GM23338 (cell line): ENCODE measurements at regions not wholly inside any gene's neighbourhood (a gene's known extent, or its start where the extent isn't known, plus 50 kb on each side); places are given as distances from the start of the nearest gene placed in this dataset.

Experiments
- CREB1 ChIP-seq: fragments of 250-450 bp; sonication (Bioruptor Pico); IDR thresholded peaks from 2 replicates; pipeline ENCODE4 v1.5.0; 2020; ENCODE audit warnings: low read depth, mild to moderate bottlenecking, moderate library complexity
- ETS1 ChIP-seq: IDR thresholded peaks from 2 replicates; pipeline ENCODE4 v1.6.1; 2016; ENCODE audit warnings: antibody characterized with exemption
- EZH2 ChIP-seq: fragments of 200-600 bp; sonication (generic); IDR thresholded peaks from one replicate; pipeline ENCODE4 v1.8.0; 2017; ENCODE audit warnings: antibody characterized with exemption, mild to moderate bottlenecking, low read depth; ENCODE audit not compliant: unreplicated experiment
- EZH2phosphoT487 ChIP-seq: fragments of 200-600 bp; sonication (generic); IDR thresholded peaks from one replicate; pipeline ENCODE4 v1.8.1; 2018; ENCODE audit warnings: antibody characterized with exemption; ENCODE audit not compliant: unreplicated experiment
- JUNB ChIP-seq: IDR thresholded peaks from one replicate; pipeline ENCODE4 v1.6.1; 2016; ENCODE audit warnings: antibody characterized with exemption; ENCODE audit not compliant: unreplicated experiment
- NANOG ChIP-seq: IDR thresholded peaks from 2 replicates; pipeline ENCODE4 v1.6.1; 2016; ENCODE audit warnings: antibody characterized with exemption, borderline replicate concordance
- POLR2AphosphoS5 ChIP-seq: IDR thresholded peaks from 2 replicates; pipeline ENCODE4 v1.6.1; 2016; ENCODE audit warnings: antibody characterized with exemption, low read depth
- REST ChIP-seq: IDR thresholded peaks from one replicate; pipeline ENCODE4 v1.6.1; 2018; ENCODE audit warnings: antibody characterized with exemption; ENCODE audit not compliant: unreplicated experiment
- STAT1 ChIP-seq: IDR thresholded peaks from one replicate; pipeline ENCODE4 v1.6.1; 2016; ENCODE audit warnings: antibody characterized with exemption; ENCODE audit not compliant: unreplicated experiment
- ZNF114 ChIP-seq: fragments of 250-450 bp; sonication (Bioruptor Pico); IDR thresholded peaks from 2 replicates; pipeline ENCODE4 v1.5.0; 2020; ENCODE audit warnings: mild to moderate bottlenecking, moderate library complexity
- ZNF331 ChIP-seq: fragments of 250-450 bp; sonication (Bioruptor Pico); IDR thresholded peaks from 2 replicates; pipeline ENCODE4 v1.5.0; 2020; ENCODE audit warnings: low read depth, mild to moderate bottlenecking, moderate library complexity
- TF ChIP-seq, protein P1 (sequence below), 2 experiments: fragments of 200-600 bp in 1 of 2; sonication (generic) in 1 of 2; conservative IDR thresholded peaks; 2 replicates each; pipeline versions ENCODE4 v1.5.1 to v1.6.1; 2016 to 2017; ENCODE audit warnings: antibody characterized with exemption in 2 of 2, low read depth in 2 of 2, mild to moderate bottlenecking in 2 of 2, moderate library complexity in 1 of 2
- TF ChIP-seq, protein P2 (sequence below): fragments of 250-450 bp; sonication (Bioruptor Pico); IDR thresholded peaks from 2 replicates; pipeline ENCODE4 v1.5.0; 2020; ENCODE audit warnings: mild to moderate bottlenecking, moderate library complexity

GRCh38 chrX:21155916-21156315 lies 218.3 kb upstream of the CNKSR2 start:
- TF ChIP-seq REST: no peak
- TF ChIP-seq, protein P1, sequence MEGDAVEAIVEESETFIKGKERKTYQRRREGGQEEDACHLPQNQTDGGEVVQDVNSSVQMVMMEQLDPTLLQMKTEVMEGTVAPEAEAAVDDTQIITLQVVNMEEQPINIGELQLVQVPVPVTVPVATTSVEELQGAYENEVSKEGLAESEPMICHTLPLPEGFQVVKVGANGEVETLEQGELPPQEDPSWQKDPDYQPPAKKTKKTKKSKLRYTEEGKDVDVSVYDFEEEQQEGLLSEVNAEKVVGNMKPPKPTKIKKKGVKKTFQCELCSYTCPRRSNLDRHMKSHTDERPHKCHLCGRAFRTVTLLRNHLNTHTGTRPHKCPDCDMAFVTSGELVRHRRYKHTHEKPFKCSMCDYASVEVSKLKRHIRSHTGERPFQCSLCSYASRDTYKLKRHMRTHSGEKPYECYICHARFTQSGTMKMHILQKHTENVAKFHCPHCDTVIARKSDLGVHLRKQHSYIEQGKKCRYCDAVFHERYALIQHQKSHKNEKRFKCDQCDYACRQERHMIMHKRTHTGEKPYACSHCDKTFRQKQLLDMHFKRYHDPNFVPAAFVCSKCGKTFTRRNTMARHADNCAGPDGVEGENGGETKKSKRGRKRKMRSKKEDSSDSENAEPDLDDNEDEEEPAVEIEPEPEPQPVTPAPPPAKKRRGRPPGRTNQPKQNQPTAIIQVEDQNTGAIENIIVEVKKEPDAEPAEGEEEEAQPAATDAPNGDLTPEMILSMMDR (conservative IDR thresholded peaks at IDR 0.05; ENCODE audit: low read depth in 2 of 2): no peak
- TF ChIP-seq POLR2AphosphoS5: no peak
- TF ChIP-seq EZH2: no peak
- no peak for TF ChIP-seq NANOG
- TF ChIP-seq, protein P2, sequence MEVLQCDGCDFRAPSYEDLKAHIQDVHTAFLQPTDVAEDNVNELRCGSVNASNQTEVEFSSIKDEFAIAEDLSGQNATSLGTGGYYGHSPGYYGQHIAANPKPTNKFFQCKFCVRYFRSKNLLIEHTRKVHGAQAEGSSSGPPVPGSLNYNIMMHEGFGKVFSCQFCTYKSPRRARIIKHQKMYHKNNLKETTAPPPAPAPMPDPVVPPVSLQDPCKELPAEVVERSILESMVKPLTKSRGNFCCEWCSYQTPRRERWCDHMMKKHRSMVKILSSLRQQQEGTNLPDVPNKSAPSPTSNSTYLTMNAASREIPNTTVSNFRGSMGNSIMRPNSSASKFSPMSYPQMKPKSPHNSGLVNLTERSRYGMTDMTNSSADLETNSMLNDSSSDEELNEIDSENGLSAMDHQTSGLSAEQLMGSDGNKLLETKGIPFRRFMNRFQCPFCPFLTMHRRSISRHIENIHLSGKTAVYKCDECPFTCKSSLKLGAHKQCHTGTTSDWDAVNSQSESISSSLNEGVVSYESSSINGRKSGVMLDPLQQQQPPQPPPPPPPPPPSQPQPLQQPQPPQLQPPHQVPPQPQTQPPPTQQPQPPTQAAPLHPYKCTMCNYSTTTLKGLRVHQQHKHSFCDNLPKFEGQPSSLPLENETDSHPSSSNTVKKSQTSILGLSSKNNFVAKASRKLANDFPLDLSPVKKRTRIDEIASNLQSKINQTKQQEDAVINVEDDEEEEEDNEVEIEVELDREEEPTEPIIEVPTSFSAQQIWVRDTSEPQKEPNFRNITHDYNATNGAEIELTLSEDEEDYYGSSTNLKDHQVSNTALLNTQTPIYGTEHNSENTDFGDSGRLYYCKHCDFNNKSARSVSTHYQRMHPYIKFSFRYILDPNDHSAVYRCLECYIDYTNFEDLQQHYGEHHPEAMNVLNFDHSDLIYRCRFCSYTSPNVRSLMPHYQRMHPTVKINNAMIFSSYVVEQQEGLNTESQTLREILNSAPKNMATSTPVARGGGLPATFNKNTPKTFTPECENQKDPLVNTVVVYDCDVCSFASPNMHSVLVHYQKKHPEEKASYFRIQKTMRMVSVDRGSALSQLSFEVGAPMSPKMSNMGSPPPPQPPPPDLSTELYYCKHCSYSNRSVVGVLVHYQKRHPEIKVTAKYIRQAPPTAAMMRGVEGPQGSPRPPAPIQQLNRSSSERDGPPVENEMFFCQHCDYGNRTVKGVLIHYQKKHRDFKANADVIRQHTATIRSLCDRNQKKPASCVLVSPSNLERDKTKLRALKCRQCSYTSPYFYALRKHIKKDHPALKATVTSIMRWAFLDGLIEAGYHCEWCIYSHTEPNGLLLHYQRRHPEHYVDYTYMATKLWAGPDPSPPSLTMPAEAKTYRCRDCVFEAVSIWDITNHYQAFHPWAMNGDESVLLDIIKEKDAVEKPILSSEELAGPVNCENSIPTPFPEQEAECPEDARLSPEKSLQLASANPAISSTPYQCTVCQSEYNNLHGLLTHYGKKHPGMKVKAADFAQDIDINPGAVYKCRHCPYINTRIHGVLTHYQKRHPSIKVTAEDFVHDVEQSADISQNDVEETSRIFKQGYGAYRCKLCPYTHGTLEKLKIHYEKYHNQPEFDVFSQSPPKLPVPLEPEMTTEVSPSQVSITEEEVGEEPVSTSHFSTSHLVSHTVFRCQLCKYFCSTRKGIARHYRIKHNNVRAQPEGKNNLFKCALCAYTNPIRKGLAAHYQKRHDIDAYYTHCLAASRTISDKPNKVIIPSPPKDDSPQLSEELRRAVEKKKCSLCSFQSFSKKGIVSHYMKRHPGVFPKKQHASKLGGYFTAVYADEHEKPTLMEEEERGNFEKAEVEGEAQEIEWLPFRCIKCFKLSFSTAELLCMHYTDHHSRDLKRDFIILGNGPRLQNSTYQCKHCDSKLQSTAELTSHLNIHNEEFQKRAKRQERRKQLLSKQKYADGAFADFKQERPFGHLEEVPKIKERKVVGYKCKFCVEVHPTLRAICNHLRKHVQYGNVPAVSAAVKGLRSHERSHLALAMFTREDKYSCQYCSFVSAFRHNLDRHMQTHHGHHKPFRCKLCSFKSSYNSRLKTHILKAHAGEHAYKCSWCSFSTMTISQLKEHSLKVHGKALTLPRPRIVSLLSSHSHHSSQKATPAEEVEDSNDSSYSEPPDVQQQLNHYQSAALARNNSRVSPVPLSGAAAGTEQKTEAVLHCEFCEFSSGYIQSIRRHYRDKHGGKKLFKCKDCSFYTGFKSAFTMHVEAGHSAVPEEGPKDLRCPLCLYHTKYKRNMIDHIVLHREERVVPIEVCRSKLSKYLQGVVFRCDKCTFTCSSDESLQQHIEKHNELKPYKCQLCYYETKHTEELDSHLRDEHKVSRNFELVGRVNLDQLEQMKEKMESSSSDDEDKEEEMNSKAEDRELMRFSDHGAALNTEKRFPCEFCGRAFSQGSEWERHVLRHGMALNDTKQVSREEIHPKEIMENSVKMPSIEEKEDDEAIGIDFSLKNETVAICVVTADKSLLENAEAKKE (CRISPR knock-in tag): no peak
- TF ChIP-seq JUNB: no peak
- no peak for TF ChIP-seq EZH2phosphoT487
- no peak for TF ChIP-seq ZNF331 (CRISPR knock-in tag)
- no peak for TF ChIP-seq CREB1 (CRISPR knock-in tag)
- TF ChIP-seq ETS1: no peak
- TF ChIP-seq STAT1: no peak
- no peak for TF ChIP-seq ZNF114 (CRISPR knock-in tag)
